ENCODE measurements at regions not wholly inside any gene's neighbourhood (a gene's known extent, or its start where the extent isn't known, plus 50 kb on each side); places are given as distances from the start of the nearest gene placed in this dataset.

GRCh38 chr6:24990236-24990845 is 54.6 kb upstream of the RIPOR2 start:
- no peak for TF ChIP-seq CTCF (conservative IDR thresholded peaks at IDR 0.05)
- TF ChIP-seq EZH2 (IDR thresholded peaks at IDR 0.05; ENCODE audit: low read depth) = no peak

All from PC-9 (cell line).